Liver (tissue), 3 donors: ENCODE measurements at regions not wholly inside any gene's neighbourhood (a gene's known extent, or its start where the extent isn't known, plus 50 kb on each side); places are given as distances from the start of the nearest gene placed in this dataset.

Experiments
- ATF3 ChIP-seq: IDR thresholded peaks from 2 replicates; pipeline ENCODE4 v1.6.1; 2016; ENCODE audit warnings: antibody characterized with exemption
- MAX ChIP-seq: IDR thresholded peaks from 2 replicates; pipeline ENCODE4 v1.6.1; 2016; ENCODE audit warnings: antibody characterized with exemption
- RAD21 ChIP-seq, 2 donors: IDR thresholded peaks; 2 replicates each; pipeline ENCODE4 v1.6.1; 2016; ENCODE audit warnings: antibody characterized with exemption in 2 of 2, mild to moderate bottlenecking in 2 of 2
- SP1 ChIP-seq: IDR thresholded peaks from 2 replicates; pipeline ENCODE4 v1.6.1; 2018; ENCODE audit warnings: antibody characterized with exemption, mild to moderate bottlenecking
- YY1 ChIP-seq: IDR thresholded peaks from 2 replicates; pipeline ENCODE4 v1.6.1; 2016; ENCODE audit warnings: antibody characterized with exemption, mild to moderate bottlenecking
- ZBTB33 ChIP-seq: IDR thresholded peaks from 2 replicates; pipeline ENCODE4 v1.6.1; 2016; ENCODE audit warnings: antibody characterized with exemption
- TF ChIP-seq, protein P1 (sequence below): fragments of 150-350 bp; IDR thresholded peaks from 2 replicates; pipeline ENCODE4 v1.5.1; 2017; ENCODE audit warnings: improper control_type of control experiment, low read depth, low read length; ENCODE audit not compliant: missing input control
- TF ChIP-seq, protein P2 (sequence below): IDR thresholded peaks from 2 replicates; pipeline ENCODE4 v1.6.1; 2016; ENCODE audit warnings: antibody characterized with exemption, mild to moderate bottlenecking
- donor health status: healthy.
- donor health status: healthy.

DNA sequence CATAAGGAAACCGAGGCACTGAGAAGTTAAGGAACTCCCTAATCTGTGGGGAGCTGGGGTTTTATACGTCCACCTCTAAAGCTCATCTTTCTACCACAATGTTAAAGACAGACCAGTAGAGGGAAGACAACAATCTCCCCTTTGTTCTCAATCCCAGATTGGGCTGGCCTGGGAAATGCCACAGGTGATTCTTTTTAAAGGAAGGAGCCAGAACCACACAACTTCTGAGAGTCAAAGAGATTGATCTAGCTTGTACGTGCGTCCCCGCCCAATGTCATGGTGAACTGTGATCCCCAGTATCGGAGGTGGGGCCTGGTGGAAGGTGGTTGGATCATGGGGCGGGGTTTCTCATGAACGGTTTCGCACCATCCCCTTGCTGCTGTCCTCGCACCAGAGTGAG lies 81.8 kb upstream of the LCLAT1 start:
- TF ChIP-seq, protein P1, sequence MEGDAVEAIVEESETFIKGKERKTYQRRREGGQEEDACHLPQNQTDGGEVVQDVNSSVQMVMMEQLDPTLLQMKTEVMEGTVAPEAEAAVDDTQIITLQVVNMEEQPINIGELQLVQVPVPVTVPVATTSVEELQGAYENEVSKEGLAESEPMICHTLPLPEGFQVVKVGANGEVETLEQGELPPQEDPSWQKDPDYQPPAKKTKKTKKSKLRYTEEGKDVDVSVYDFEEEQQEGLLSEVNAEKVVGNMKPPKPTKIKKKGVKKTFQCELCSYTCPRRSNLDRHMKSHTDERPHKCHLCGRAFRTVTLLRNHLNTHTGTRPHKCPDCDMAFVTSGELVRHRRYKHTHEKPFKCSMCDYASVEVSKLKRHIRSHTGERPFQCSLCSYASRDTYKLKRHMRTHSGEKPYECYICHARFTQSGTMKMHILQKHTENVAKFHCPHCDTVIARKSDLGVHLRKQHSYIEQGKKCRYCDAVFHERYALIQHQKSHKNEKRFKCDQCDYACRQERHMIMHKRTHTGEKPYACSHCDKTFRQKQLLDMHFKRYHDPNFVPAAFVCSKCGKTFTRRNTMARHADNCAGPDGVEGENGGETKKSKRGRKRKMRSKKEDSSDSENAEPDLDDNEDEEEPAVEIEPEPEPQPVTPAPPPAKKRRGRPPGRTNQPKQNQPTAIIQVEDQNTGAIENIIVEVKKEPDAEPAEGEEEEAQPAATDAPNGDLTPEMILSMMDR = no peak
- no peak for TF ChIP-seq RAD21 (IDR thresholded peaks at IDR 0.05)
- no peak for TF ChIP-seq SP1
- no peak for TF ChIP-seq ATF3
- TF ChIP-seq, protein P2, sequence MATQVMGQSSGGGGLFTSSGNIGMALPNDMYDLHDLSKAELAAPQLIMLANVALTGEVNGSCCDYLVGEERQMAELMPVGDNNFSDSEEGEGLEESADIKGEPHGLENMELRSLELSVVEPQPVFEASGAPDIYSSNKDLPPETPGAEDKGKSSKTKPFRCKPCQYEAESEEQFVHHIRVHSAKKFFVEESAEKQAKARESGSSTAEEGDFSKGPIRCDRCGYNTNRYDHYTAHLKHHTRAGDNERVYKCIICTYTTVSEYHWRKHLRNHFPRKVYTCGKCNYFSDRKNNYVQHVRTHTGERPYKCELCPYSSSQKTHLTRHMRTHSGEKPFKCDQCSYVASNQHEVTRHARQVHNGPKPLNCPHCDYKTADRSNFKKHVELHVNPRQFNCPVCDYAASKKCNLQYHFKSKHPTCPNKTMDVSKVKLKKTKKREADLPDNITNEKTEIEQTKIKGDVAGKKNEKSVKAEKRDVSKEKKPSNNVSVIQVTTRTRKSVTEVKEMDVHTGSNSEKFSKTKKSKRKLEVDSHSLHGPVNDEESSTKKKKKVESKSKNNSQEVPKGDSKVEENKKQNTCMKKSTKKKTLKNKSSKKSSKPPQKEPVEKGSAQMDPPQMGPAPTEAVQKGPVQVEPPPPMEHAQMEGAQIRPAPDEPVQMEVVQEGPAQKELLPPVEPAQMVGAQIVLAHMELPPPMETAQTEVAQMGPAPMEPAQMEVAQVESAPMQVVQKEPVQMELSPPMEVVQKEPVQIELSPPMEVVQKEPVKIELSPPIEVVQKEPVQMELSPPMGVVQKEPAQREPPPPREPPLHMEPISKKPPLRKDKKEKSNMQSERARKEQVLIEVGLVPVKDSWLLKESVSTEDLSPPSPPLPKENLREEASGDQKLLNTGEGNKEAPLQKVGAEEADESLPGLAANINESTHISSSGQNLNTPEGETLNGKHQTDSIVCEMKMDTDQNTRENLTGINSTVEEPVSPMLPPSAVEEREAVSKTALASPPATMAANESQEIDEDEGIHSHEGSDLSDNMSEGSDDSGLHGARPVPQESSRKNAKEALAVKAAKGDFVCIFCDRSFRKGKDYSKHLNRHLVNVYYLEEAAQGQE = no peak
- TF ChIP-seq MAX = no peak
- TF ChIP-seq ZBTB33 = no peak
- no peak for TF ChIP-seq YY1
